ENCODE measurements at regions not wholly inside any gene's neighbourhood (a gene's known extent, or its start where the extent isn't known, plus 50 kb on each side); places are given as distances from the start of the nearest gene placed in this dataset.

- Histone ChIP-seq H3K4me1 (no peaks in the 10 kb centered on the region), H3K4me3 (no peak overlapping the region), H3K27me3 (no peaks in the 10 kb centered on the region), H3K9me3 (no peaks in the 10 kb centered on the region), H3K36me3 (no peaks in the 10 kb centered on the region), H3K27ac (no peak overlapping the region)
- ATAC-seq (no peak), DNase-seq (no peak)
- TF ChIP-seq, protein P1, sequence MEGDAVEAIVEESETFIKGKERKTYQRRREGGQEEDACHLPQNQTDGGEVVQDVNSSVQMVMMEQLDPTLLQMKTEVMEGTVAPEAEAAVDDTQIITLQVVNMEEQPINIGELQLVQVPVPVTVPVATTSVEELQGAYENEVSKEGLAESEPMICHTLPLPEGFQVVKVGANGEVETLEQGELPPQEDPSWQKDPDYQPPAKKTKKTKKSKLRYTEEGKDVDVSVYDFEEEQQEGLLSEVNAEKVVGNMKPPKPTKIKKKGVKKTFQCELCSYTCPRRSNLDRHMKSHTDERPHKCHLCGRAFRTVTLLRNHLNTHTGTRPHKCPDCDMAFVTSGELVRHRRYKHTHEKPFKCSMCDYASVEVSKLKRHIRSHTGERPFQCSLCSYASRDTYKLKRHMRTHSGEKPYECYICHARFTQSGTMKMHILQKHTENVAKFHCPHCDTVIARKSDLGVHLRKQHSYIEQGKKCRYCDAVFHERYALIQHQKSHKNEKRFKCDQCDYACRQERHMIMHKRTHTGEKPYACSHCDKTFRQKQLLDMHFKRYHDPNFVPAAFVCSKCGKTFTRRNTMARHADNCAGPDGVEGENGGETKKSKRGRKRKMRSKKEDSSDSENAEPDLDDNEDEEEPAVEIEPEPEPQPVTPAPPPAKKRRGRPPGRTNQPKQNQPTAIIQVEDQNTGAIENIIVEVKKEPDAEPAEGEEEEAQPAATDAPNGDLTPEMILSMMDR (IDR thresholded peaks at IDR 0.05): no peak
- intact Hi-C loops (cut with DNase I): no loop called here
Observed at GRCh38 chr4:115945026-115945425, 831.6 kb upstream of the NDST4 start.

DNA sequence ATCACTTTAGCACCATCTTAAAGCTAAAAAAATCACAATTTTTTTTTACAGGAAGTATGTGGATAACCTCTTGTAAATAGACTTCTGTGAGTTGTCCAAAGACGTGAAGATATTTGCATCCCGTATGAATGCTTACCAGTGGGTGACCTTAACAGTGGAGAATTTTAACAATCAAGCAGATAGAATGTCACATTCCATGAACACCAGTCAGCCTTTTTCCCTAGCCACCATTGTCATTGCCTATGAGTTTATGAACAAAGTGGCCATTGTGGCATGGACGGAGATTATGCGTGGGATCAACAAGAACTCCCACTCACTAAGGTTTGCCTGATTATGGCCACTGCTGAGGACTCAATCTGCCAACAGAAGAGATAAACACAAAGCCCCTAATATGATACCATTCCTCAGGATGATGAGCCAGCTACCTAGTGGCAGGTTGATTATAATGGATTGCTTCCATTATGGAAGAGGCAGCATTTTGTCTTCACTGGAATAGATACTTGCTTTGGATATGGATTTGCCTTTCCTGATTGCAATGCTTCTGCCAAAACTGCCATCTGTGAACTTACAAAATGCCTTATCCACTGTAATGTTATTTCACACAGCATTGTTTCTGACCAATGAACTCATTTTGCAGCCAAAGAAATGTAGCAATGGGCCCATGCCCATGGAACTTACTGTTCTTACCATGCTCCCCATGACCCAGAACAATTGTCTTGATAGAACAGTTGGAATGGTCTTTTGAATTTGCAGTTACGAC, 830.9 kb upstream of the NDST4 start:
- no peaks in the 10 kb centered on the region for H3K27me3 ChIP-seq
- ATAC-seq: no peak

GRCh38 chr4:115938764-115939443, 825.5 kb upstream of the NDST4 start:
- no peak for ATAC-seq
- Histone ChIP-seq H3K36me3 (no peaks in the 10 kb centered on the region), H3K9me3 (no peaks in the 10 kb centered on the region), H3K4me3 (no peak overlapping the region), H3K27ac (no peak overlapping the region), H3K4me1 (no peaks in the 10 kb centered on the region), H3K27me3 (no peaks in the 10 kb centered on the region)
- TF ChIP-seq, protein P1 (IDR thresholded peaks at IDR 0.05): no peak
- intact Hi-C loops (cut with DNase I): no loop called here
- no peak for DNase-seq

More for the DNA sequence above, 830.9 kb upstream of the NDST4 start:
- no peak for DNase-seq
- H3K27ac ChIP-seq: no peak overlapping the region
- H3K4me3 ChIP-seq: no peak overlapping the region
- intact Hi-C loops (cut with DNase I): no loop called here
- no peaks in the 10 kb centered on the region for H3K9me3 ChIP-seq
- no peaks in the 10 kb centered on the region for H3K36me3 ChIP-seq
- no peaks in the 10 kb centered on the region for H3K4me1 ChIP-seq
- TF ChIP-seq, protein P1 (IDR thresholded peaks at IDR 0.05): no peak

DNA sequence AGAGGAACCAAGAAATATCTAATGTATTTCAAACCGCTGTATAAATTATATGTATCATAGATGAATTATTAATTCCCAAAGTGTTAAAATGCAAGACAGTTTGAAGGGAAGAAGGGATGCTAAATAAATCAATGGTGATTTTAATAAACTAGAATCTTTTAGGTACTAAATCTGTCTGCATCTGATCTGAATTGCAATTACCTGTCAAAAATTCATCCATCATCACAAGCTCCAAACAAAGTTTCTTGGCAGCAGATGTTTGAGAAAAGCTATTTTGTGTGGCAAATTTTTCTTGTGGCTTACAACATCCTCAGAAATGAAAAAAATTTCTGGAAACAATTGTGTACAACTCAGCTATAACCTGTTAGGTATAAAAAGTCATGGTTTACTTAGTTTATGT, 816.0 kb upstream of the NDST4 start:
- H3K27me3 ChIP-seq: no peaks in the 10 kb centered on the region
- TF ChIP-seq, protein P1 (IDR thresholded peaks at IDR 0.05): no peak
- no peak overlapping the region for H3K27ac ChIP-seq
- H3K4me3 ChIP-seq: no peak overlapping the region
- DNase-seq: no peak
- intact Hi-C loops (cut with DNase I): no loop called here
- no peaks in the 10 kb centered on the region for H3K9me3 ChIP-seq
- no peaks in the 10 kb centered on the region for H3K36me3 ChIP-seq
- H3K4me1 ChIP-seq: no peaks in the 10 kb centered on the region
- ATAC-seq: no peak

- no peaks in the 10 kb centered on the region for H3K27me3 ChIP-seq
- H3K9me3 ChIP-seq: no peaks in the 10 kb centered on the region
- no peak for DNase-seq
- H3K4me1 ChIP-seq: no peaks in the 10 kb centered on the region
- no peak for ATAC-seq
- no peak overlapping the region for H3K27ac ChIP-seq
- H3K4me3 ChIP-seq: no peak overlapping the region
- no peaks in the 10 kb centered on the region for H3K36me3 ChIP-seq
- intact Hi-C loops (cut with DNase I): no loop called here
- TF ChIP-seq, protein P1 (IDR thresholded peaks at IDR 0.05): no peak
Observed at GRCh38 chr4:115927382-115927781, 814.0 kb upstream of the NDST4 start.

Measured in left lung (tissue), 4 donors.